Adrenal gland (tissue), 9 donors: ENCODE measurements at regions not wholly inside any gene's neighbourhood (a gene's known extent, or its start where the extent isn't known, plus 50 kb on each side); places are given as distances from the start of the nearest gene placed in this dataset.

Source experiments
- DNase-seq, 7 donors: peaks; one replicate each; pipeline ENCODE4 v3.0.0-alpha.2; 2019 to 2020
- H3K27ac ChIP-seq, 5 donors: fragments of 200-600 bp; sonication (generic) in 4 of 5; 1 replicate in 3 of 5; 2 replicates in 2 of 5; pipeline versions ENCODE4 v1.5.1 to v1.8.0; 2016 to 2020; ENCODE audit warnings: mild to moderate bottlenecking in 1 of 5
- H3K27me3 ChIP-seq: fragments of 200-600 bp; 2 replicates; pipeline ENCODE4 v1.8.0; 2021
- H3K36me3 ChIP-seq, 2 donors: fragments of 200-600 bp; replicated peaks in 1 of 2; 1 replicate in 1 of 2; 2 replicates in 1 of 2; pipeline versions ENCODE4 v1.5.1 to v1.8.0; 2018 to 2022
- H3K4me1 ChIP-seq, 2 donors: fragments of 200-600 bp; replicated peaks in 1 of 2; 1 replicate in 1 of 2; 2 replicates in 1 of 2; pipeline versions ENCODE4 v1.5.1 to v1.8.0; 2018 to 2021
- H3K4me3 ChIP-seq, 4 donors: fragments of 200-600 bp; sonication (generic) in 3 of 4; one replicate each; pipeline ENCODE4 v1.5.1; 2016 to 2018
- H3K9me3 ChIP-seq, 3 donors: fragments of 200-600 bp; sonication (generic) in 1 of 3; replicated peaks in 1 of 3; 1 replicate in 2 of 3; 2 replicates in 1 of 3; pipeline versions ENCODE4 v1.5.1 to v1.8.0; 2016 to 2021
- CTCF ChIP-seq, 6 experiments: fragments of 450-650 bp in 4 of 6; fragments of 200-600 bp in 2 of 6; sonication (generic) in 1 of 6; IDR thresholded peaks; 1 replicate in 5 of 6; 2 replicates in 1 of 6; pipeline versions ENCODE4 v1.5.1 to v1.8.0; 2016 to 2021; ENCODE audit warnings: antibody characterized with exemption in 6 of 6, mild to moderate bottlenecking in 2 of 6, moderate library complexity in 1 of 6
- POLR2A ChIP-seq, 2 donors: fragments of 450-650 bp; IDR thresholded peaks; one replicate each; pipeline ENCODE4 v1.6.1; 2017; ENCODE audit warnings: antibody characterized with exemption in 2 of 2, mild to moderate bottlenecking in 2 of 2, moderate library complexity in 1 of 2
- WGBS, 4 donors: extraction: QIAGEN DNeasy Blood & Tissue Kit in 2 of 4; methylation state at CpG; one replicate each; pipeline versions ENCODE4 v1.1.5 to v1.1.7; 2013 to 2017; 5-methylcytosine and 5-hydroxymethylcytosine counted together
- intact Hi-C, 2 donors: fragments of 100-400 bp; cut with DNase I; formaldehyde crosslinking; loops; one replicate each; pipeline versions ENCODE4 v1.14.1 to v1.15.0; 2022 to 2023
- donor health status: healthy with polysubstance abuse.
- donor health status: Bipolar disorder and iron deficiency.
- donor health status: DM: yes; HTN: yes; CAD: no.
- donor health status: DM: no; HTN: no; CAD: no.
- donor health status: DM: no; HTN: no; CAD: no.

GRCh38 chr13:60753641-60754040 is 356.6 kb downstream of the TDRD3 start:
- WGBS, 4 donors = 75 to 85% (median 77%) methylated on average over 1 of the region's 1 CpG
- intact Hi-C loops = no loop called here
- Histone ChIP-seq H3K27ac (no peak overlapping the region), H3K36me3 (no peaks in the 10 kb centered on the region), H3K4me3 (no peak overlapping the region), H3K4me1 (no peaks in the 10 kb centered on the region), H3K9me3 (no peaks in the 10 kb centered on the region), H3K27me3 (no peaks in the 10 kb centered on the region)
- TF ChIP-seq POLR2A (IDR thresholded peaks at IDR 0.05) (no peak), CTCF (IDR thresholded peaks at IDR 0.05) (no peak)
- no peak for DNase-seq

GRCh38 chr13:60745343-60745742 is 348.3 kb downstream of the TDRD3 start:
- Histone ChIP-seq H3K27ac (no peak overlapping the region), H3K36me3 (no peaks in the 10 kb centered on the region), H3K9me3 (no peaks in the 10 kb centered on the region), H3K27me3 (no peaks in the 10 kb centered on the region), H3K4me3 (no peak overlapping the region), H3K4me1 (no peaks in the 10 kb centered on the region)
- intact Hi-C loops = no loop called here
- WGBS, 4 donors = 59 to 64% (median 63%) methylated on average over 3 of the region's 3 CpGs
- no peak for DNase-seq
- TF ChIP-seq POLR2A (IDR thresholded peaks at IDR 0.05) = no peak
- TF ChIP-seq CTCF (IDR thresholded peaks at IDR 0.05) = no peak

GRCh38 chr13:60733933-60734332 is 336.9 kb downstream of the TDRD3 start:
- Histone ChIP-seq H3K9me3 (no peaks in the 10 kb centered on the region), H3K27ac (no peak overlapping the region), H3K27me3 (no peaks in the 10 kb centered on the region), H3K4me1 (no peaks in the 10 kb centered on the region), H3K36me3 (no peaks in the 10 kb centered on the region), H3K4me3 (no peak overlapping the region)
- intact Hi-C loops = no loop called here
- DNase-seq = no peak
- TF ChIP-seq POLR2A (IDR thresholded peaks at IDR 0.05) (no peak), CTCF (IDR thresholded peaks at IDR 0.05) (no peak)

GRCh38 chr13:60727140-60727539 is 330.1 kb downstream of the TDRD3 start:
- Histone ChIP-seq H3K36me3 (no peaks in the 10 kb centered on the region), H3K27ac (no peak overlapping the region), H3K27me3 (no peaks in the 10 kb centered on the region), H3K4me3 (no peak overlapping the region), H3K9me3 (no peaks in the 10 kb centered on the region), H3K4me1 (no peaks in the 10 kb centered on the region)
- no peak for DNase-seq
- 81 to 87% (median 85%) methylated on average over 2 of the region's 2 CpGs for WGBS, 4 donors
- TF ChIP-seq POLR2A (IDR thresholded peaks at IDR 0.05) (no peak), CTCF (IDR thresholded peaks at IDR 0.05) (no peak)
- intact Hi-C loops = no loop called here
